NCI-H1436 treated with DMSO at 0.1 percent for 48 hours (cell line): ENCODE measurements at regions not wholly inside any gene's neighbourhood (a gene's known extent, or its start where the extent isn't known, plus 50 kb on each side); places are given as distances from the start of the nearest gene placed in this dataset.
"Not testable (repeated sequence)": the region's sequence is repeated elsewhere in the genome, so short reads cannot be mapped to it uniquely, and the experiment has no call there.

Source experiments
- DNase-seq: peaks from one replicate; lab custom pipeline; 2025; lab: John Stamatoyannopoulos, UW

- DNase-seq: no peak
Measured at GRCh38 chr4:18735740-18736268, 714.2 kb upstream of the LCORL start.

GRCh38 chr4:18734405-18734804 is 712.9 kb upstream of the LCORL start:
- no peak for DNase-seq

GRCh38 chr4:18733961-18734360 is 712.4 kb upstream of the LCORL start:
- no peak for DNase-seq

DNA sequence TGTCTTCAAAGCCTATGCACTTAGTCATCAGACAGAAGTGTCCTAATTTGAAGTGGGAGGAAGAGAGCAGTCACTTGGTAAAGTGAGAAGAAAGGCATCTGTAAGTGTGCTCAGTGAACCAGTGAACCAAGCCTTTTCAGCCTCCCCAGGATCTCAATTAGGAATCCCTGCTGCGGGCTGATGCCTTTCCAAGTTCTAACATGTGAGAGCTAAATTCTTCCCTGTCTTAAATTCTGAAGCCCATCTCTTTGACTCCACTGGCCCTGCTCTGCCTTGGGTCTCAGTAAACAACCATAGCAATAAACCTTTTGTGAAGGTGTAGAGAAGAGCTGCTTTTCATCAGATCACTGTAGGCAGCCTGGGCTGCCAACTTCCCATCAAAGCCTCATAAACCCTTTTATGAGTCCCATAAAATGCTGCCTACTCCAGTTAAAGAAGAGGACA is 701.2 kb upstream of the LCORL start:
- no peak for DNase-seq

DNA sequence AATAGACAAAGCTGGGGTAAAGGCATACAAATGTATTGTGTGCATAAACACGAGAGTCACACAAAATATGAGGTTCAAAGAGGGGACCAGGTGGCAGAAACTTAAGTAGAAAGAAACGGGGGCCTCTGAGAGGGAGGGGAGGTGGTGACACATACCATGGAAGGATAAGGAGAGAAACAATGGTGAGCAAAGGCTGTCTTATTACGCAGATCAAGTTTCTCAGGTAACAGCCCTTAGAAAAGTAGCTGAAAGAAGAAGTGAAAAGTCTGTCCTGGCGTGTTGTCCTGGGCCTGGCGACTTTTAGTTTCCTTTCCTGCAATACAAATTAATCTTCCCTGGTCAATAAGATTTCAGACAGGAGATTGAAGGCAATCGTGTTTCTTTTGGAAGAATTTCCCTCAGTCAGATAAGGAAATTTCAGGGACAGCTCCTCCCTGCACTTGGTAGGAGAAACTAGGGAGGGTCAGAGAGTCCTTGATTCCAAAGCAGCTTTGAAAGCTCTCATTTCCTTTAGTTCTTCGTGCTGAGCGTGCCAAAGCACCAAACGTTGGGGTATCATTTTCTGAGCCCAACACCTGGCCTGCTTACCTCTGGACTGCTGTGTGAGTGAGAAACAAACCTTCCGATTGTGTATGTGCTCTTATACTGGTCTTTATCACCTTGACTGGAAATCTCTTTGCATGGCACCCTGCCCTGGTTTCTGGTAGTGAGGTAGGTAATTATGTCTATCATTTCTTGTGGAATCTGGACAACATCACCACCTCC is 676.7 kb upstream of the LCORL start:
- no peak for DNase-seq

DNA sequence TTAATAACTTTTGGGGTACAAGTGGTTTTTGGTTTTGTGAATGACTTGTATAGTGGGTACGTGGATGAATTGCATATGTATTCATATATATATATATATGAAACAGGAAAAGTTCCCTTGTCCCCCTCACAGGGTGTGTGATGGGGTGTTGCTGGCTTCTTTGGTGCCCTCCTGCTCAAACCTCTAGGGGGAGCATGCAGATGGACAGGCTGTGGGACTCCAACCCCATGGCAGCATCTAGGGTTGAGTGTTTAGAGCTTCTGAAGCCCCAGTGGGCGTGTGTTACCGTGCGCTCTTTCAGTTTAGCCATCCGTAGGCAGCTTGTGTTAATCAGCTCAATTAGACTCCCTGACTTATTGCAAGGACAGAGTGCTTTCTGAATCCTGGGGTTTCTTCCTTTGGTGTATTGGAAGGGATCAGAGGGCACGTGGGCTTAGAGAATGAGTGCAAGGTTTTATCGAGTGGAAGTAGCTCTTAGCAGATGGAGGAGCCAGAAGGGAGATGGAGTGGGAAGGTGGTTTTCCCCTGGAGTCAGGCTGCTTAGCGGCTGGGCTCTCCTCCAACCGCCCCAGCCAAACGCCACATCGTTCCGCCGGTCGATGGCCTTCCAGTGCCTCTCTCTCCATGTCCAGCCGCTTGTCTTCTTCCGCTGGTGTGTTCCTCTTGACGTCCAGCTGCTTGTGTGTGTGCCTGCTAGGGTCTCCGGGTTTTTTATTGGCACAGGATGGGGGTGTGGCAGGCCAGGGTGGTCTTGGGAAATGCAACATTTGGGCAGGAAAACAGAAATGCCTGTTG is 674.4 kb upstream of the LCORL start:
- no peak for DNase-seq

DNA sequence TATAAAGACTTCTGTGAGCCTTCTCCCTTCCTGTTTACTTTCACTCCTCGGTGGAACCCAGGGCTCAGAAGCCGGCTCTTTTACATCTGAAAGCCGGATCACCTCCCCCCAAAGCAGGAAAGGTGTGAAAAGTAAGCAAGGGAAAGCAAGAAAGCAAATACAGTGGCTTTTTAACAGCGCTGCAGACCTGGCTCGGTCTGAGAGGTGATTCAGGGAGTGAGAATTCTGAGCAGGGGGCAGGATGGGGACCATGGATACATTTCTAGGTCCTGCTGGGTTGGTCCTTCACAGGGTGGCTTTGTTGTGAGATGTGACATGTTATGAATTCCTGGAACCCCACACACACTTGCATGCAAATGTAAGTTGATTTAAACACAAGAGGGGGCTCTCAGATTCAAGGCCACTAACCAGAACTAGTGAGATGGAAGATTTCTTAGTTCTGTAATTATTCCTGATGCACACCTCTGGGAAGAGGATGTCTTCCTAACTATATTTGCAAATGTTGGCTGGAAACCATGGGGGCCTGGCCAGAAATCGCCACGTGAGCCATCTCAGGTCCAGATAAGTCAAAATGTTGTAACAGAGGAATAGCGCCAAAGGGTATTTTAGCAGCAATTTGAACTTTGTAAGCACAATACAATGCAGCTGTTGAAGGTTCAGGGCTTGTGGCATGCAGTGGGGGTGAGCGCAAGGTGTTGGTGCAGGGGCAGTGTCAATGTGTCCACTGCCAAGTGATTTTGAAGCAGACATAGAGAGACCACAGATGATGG is 670.1 kb upstream of the LCORL start:
- DNase-seq: no peak

DNA sequence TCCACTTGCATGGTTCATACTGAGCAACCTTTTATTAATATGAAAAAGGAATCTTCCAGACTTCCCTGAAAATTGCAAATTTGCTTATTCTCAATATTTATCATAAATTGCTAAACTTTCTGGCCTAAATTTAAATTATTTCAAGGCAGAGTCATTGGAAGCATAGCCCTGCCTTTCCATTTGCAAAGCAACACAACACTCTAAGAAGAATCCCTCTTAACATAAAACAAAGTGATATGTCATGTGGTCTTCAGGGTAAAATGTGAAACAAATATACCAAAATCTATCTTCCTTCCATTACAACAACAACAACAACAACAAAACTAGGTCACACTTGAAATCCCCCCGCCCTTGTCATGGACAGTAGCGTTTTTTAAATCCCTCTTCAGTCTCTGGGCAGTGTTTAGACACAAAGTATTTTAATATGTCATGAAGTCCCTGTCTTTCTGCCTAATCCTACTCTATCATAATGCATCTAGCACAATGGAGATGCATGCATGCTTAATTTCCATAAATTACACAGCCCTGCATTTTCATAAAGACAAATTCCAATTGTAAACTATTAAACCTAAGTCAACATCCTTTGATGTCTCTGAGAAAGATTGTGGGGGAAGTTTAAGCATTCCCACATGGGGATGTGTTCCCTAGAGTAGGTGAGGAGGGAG is 668.9 kb upstream of the LCORL start:
- DNase-seq: no peak

GRCh38 chr4:18689308-18690115 is 668.0 kb upstream of the LCORL start:
- no peak for DNase-seq

DNA sequence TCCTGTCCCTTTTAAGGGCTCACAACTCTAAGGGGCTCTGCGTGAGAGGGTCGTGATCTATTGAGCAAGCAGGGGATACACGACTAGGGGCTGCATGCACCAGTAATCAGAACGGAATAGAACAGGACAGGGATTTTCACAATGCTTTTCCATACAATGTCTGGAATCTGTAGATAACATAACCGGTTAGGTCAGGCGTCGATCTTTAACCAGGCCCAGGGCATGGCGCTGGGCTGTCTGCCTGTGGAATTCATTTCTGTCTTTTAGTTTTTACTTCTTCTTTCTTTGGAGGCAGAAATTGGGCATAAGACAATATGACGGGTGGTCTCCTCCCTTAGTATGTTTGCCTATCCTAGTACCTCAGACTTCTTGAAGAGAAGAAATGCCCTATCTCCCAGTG is 666.8 kb upstream of the LCORL start:
- not testable (repeated sequence) for DNase-seq

GRCh38 chr4:18686338-18687037 is 664.9 kb upstream of the LCORL start:
- no peak for DNase-seq

DNA sequence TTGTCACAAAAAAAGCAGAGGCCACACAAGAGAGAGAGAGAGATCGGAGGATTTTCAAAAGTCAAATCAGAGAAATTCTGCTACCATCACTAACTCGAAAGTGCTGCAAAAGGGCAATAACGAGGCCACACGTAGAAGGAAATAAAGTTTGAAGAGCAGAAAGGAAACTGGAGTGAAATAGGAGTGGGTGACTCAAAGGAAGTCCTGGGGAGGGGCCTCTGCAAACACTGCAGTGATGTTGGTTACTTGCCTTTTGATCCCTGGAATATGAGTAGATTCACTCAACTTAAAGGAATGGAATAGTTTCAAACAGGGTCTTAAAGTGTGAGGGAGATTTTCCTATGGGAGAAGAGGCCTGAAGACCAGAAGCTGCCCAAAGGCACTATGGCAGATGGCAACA is 663.4 kb upstream of the LCORL start:
- no peak for DNase-seq

DNA sequence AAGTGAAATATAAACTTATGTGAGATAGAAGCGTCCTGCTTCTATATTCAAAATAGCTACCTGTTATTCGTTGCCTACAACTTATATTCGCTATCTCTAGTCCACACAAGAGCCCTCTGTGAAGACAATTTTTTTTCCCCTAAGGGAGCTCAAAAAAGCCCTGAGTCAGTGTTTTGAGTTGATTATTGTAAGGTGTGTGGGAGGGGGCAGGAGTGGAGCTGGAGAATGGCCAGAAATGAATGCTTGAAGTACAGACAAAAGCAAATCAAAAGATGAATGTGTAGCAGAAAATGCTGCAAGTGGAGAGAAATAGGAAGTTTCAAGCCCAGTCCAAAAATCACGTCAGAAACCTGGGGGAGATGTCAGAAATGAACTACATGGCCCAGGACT is 655.0 kb upstream of the LCORL start:
- no peak for DNase-seq

GRCh38 chr4:18675586-18676525 is 654.3 kb upstream of the LCORL start:
- no peak for DNase-seq

DNA sequence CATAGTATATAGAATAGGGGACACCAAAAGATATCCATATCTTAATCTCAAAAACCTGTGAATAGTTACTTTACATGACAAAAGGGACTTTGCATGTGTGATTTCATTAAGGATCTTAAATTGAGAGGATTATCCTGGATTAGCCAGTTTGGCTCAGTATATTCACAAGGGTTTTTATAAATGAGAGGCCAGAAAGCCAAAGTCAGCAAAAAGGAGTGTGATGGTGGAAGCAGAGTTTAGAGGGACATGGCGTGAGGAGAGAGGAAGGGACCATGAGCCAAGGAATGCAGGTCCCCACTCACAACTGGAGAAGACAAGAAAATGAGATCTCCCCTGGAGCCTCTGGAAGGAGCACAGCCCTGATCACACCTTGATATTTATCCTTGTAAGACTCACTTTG is 648.5 kb upstream of the LCORL start:
- no peak for DNase-seq

- no peak for DNase-seq
Measured at GRCh38 chr4:18669390-18669789, 647.8 kb upstream of the LCORL start.

DNA sequence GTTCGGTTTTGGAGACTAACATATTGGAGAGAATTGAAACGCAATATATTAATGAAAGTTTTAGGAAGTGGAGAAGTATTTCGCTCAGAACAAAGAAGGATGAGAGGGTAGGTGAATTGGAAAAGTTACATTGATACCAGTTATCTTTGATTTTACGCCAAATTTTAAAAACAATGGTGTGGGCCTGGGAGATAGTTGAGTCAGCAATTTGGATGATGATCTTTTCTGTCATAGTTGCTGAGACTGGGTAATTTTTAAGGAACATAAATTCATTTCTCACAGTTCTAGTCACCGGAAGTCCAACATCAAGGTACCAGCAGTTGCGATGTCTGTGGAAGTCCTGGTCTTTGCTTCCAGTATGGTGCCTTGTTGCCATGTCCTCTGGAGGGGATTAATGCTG is 644.8 kb upstream of the LCORL start:
- DNase-seq: no peak

DNA sequence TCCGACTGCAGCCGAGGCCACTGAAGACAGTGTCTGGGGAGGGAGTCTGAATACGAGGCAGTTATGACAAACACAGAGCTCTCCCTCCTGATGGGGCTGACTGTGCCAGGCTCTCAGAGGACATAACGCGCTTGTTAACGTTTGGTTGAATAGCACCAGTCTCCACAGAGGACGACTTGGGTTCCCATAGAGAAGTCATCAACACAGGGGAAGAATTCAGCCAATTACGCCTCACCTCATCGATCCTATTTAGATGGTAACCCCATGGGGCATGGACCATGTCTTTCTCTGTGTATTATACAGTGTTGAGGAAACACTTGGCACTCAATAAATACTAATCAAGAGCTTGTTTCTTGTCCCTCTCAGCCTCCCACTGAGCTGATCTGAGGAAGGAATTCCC is 642.6 kb upstream of the LCORL start:
- DNase-seq: no peak

- no peak for DNase-seq
Measured at GRCh38 chr4:18645351-18645750, 623.8 kb upstream of the LCORL start.
